Esophagus muscularis mucosa (tissue), 4 donors: ENCODE measurements at regions not wholly inside any gene's neighbourhood (a gene's known extent, or its start where the extent isn't known, plus 50 kb on each side); places are given as distances from the start of the nearest gene placed in this dataset.

ENCODE experiments used
- DNase-seq: peaks from one replicate; pipeline ENCODE4 v3.0.0-alpha.2; 2017; ENCODE audit errors: extremely low spot score
- H3K27ac ChIP-seq, 4 donors: fragments of 200-600 bp; sonication (generic); replicated peaks in 1 of 4; 1 replicate in 3 of 4; 2 replicates in 1 of 4; pipeline ENCODE4 v1.5.1; 2016 to 2019; ENCODE audit warnings: mild to moderate bottlenecking in 1 of 4
- H3K27me3 ChIP-seq, 4 donors: fragments of 200-600 bp; sonication (generic); one replicate each; pipeline versions ENCODE4 v1.5.1 to v1.6.0; 2016 to 2019
- H3K36me3 ChIP-seq, 4 donors: fragments of 200-600 bp; sonication (generic); one replicate each; pipeline ENCODE4 v1.5.1; 2016 to 2019
- H3K4me1 ChIP-seq, 4 donors: fragments of 200-600 bp; sonication (generic); one replicate each; pipeline ENCODE4 v1.5.1; 2016 to 2019
- H3K4me3 ChIP-seq, 4 donors: fragments of 200-600 bp; sonication (generic); 1 replicate in 2 of 4; 2 replicates in 2 of 4; pipeline ENCODE4 v1.5.1; 2016 to 2019; ENCODE audit warnings: mild to moderate bottlenecking in 4 of 4, moderate library complexity in 1 of 4
- H3K9me3 ChIP-seq, 4 donors: fragments of 200-600 bp; sonication (generic); 1 replicate in 3 of 4; 2 replicates in 1 of 4; pipeline ENCODE4 v1.5.1; 2016 to 2019
- CTCF ChIP-seq, 3 experiments: fragments of 200-600 bp in 2 of 3; fragments of 450-650 bp in 1 of 3; sonication (generic) in 2 of 3; IDR thresholded peaks; one replicate each; pipeline ENCODE4 v1.5.1; 2017 to 2019; ENCODE audit warnings: antibody characterized with exemption in 3 of 3, mild to moderate bottlenecking in 2 of 3, moderate library complexity in 1 of 3
- EP300 ChIP-seq: sonication (generic); formaldehyde crosslinking; IDR thresholded peaks from one replicate; pipeline ENCODE4 v1.6.1; 2017; ENCODE audit warnings: antibody characterized with exemption
- POLR2A ChIP-seq: fragments of 450-650 bp; IDR thresholded peaks from one replicate; pipeline ENCODE4 v1.6.1; 2017; ENCODE audit warnings: antibody characterized with exemption, moderate library complexity, mild to moderate bottlenecking, low read depth
- POLR2AphosphoS5 ChIP-seq, 2 donors: sonication (generic); formaldehyde crosslinking; IDR thresholded peaks; one replicate each; pipeline ENCODE4 v1.6.1; 2017; ENCODE audit warnings: antibody characterized with exemption in 2 of 2
- WGBS: methylation state at CpG from one replicate; pipeline ENCODE4 v1.1.5; 2018; 5-methylcytosine and 5-hydroxymethylcytosine counted together
- intact Hi-C: fragments of 100-400 bp; cut with DNase I; formaldehyde crosslinking; loops from one replicate; pipeline ENCODE4 v1.15.1; 2023

GRCh38 chr20:40176098-40176841 is 512.8 kb downstream of the MAFB start:
- no peak overlapping the region for H3K27ac ChIP-seq
- H3K9me3 ChIP-seq, result no peaks in the 10 kb centered on the region
- WGBS, result 91% methylated on average over 4 of the region's 4 CpGs
- TF ChIP-seq EP300 (no peak), CTCF (IDR thresholded peaks at IDR 0.05) (no peak), POLR2A (no peak), POLR2AphosphoS5 (IDR thresholded peaks at IDR 0.05) (no peak)
- H3K4me3 ChIP-seq, result no peak overlapping the region
- no peaks in the 10 kb centered on the region for H3K4me1 ChIP-seq
- H3K27me3 ChIP-seq, result peaks cover 0 to 3% (median 0%) of the 10 kb centered on the region in 4 donors
- intact Hi-C loops, result no loop called here
- no peak for DNase-seq
- H3K36me3 ChIP-seq, result no peaks in the 10 kb centered on the region

- Histone ChIP-seq H3K36me3 (no peaks in the 10 kb centered on the region), H3K27me3 (peaks cover 0 to 3% (median 0%) of the 10 kb centered on the region in 4 donors), H3K9me3 (no peaks in the 10 kb centered on the region), H3K4me3 (no peak overlapping the region), H3K4me1 (no peaks in the 10 kb centered on the region), H3K27ac (no peak overlapping the region)
- intact Hi-C loops, result no loop called here
- no peak for TF ChIP-seq CTCF (IDR thresholded peaks at IDR 0.05)
- TF ChIP-seq EP300, result no peak
- TF ChIP-seq POLR2AphosphoS5 (IDR thresholded peaks at IDR 0.05), result no peak
- no peak for TF ChIP-seq POLR2A
- no peak for DNase-seq
- 72% methylated on average over 1 of the region's 1 CpG for WGBS
Measured at GRCh38 chr20:40175296-40175695, 513.7 kb downstream of the MAFB start.

- Histone ChIP-seq H3K9me3 (no peaks in the 10 kb centered on the region), H3K4me3 (no peak overlapping the region), H3K27ac (no peak overlapping the region), H3K27me3 (peaks cover 0 to 3% (median 0%) of the 10 kb centered on the region in 4 donors), H3K4me1 (no peaks in the 10 kb centered on the region), H3K36me3 (no peaks in the 10 kb centered on the region)
- TF ChIP-seq CTCF (IDR thresholded peaks at IDR 0.05) (no peak), EP300 (no peak), POLR2AphosphoS5 (IDR thresholded peaks at IDR 0.05) (no peak), POLR2A (no peak)
- DNase-seq, result no peak
- intact Hi-C loops, result no loop called here
- WGBS, result 58% methylated on average over 5 of the region's 5 CpGs
Measured at GRCh38 chr20:40173872-40174271, 515.2 kb downstream of the MAFB start.

GRCh38 chr20:40168981-40169620 is 519.9 kb downstream of the MAFB start:
- no peak overlapping the region for H3K27ac ChIP-seq
- H3K27me3 ChIP-seq, result peaks cover 0 to 3% (median 0%) of the 10 kb centered on the region in 4 donors
- DNase-seq, result no peak
- no peaks in the 10 kb centered on the region for H3K36me3 ChIP-seq
- H3K9me3 ChIP-seq, result no peaks in the 10 kb centered on the region
- no peak overlapping the region for H3K4me3 ChIP-seq
- no peaks in the 10 kb centered on the region for H3K4me1 ChIP-seq
- TF ChIP-seq POLR2A (no peak), CTCF (IDR thresholded peaks at IDR 0.05) (no peak), POLR2AphosphoS5 (IDR thresholded peaks at IDR 0.05) (no peak), EP300 (no peak)
- WGBS, result 66% methylated on average over 2 of the region's 2 CpGs
- intact Hi-C loops, result no loop called here
